ENCODE measurements at regions not wholly inside any gene's neighbourhood (a gene's known extent, or its start where the extent isn't known, plus 50 kb on each side); places are given as distances from the start of the nearest gene placed in this dataset.

DNA sequence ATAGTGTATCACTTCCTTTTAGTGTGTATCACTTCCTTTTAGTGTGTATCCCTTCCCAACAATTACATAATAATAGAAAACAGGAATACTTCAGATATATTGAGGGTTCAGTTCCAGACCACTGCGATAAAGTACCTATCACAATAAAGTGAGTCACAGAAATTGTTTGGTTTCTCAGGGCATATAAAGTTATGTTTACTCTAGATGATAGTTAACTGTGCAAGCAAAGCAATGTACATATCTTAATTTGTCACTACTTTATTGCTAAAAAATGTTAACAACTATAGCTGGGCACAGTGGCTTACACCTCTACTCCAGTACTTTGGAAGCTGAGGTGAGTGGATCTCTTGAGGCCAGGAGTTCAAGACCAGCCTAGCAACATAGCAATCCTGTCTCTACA, 938.4 kb downstream of the CCSER2 start:
- Histone ChIP-seq H3K36me3 (ENCODE audit: insufficient read depth, low read length) (no peaks in the 10 kb centered on the region), H3K9ac (ENCODE audit: low read depth, low read length) (no peak overlapping the region), H3K4me1 (ENCODE audit: insufficient read depth, low read length) (no peaks in the 10 kb centered on the region), H3K9me3 (ENCODE audit: control insufficient read depth, insufficient read depth, low read length) (peaks cover 3% of the 10 kb centered on the region; the same call in 1 of the 2 replicates)

DNA sequence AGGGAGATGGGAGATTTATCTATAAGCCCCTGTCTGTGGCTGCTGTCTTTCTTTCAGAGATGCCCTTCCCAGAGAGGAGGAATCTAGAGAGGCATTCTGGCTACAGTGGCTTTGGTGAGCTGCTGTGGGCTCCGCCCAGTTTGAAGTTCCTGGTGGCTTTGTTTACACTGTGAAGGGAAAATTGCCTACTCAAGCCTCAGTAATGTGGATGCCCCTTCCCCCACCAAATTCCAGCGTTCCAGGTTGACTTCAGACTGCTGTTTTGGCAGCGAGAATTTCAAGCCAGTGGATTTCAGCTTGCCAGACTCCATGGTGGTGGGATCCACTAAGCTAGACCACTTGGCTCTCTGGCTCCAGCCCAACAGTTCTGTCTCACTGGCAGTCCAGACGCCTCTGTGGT, 951.6 kb downstream of the CCSER2 start:
- no peaks in the 10 kb centered on the region for H3K9me3 ChIP-seq (ENCODE audit: control insufficient read depth, insufficient read depth, low read length)
- no peaks in the 10 kb centered on the region for H3K4me1 ChIP-seq (ENCODE audit: insufficient read depth, low read length)
- H3K9ac ChIP-seq (ENCODE audit: low read depth, low read length): no peak overlapping the region
- H3K36me3 ChIP-seq (ENCODE audit: insufficient read depth, low read length): no peaks in the 10 kb centered on the region

DNA sequence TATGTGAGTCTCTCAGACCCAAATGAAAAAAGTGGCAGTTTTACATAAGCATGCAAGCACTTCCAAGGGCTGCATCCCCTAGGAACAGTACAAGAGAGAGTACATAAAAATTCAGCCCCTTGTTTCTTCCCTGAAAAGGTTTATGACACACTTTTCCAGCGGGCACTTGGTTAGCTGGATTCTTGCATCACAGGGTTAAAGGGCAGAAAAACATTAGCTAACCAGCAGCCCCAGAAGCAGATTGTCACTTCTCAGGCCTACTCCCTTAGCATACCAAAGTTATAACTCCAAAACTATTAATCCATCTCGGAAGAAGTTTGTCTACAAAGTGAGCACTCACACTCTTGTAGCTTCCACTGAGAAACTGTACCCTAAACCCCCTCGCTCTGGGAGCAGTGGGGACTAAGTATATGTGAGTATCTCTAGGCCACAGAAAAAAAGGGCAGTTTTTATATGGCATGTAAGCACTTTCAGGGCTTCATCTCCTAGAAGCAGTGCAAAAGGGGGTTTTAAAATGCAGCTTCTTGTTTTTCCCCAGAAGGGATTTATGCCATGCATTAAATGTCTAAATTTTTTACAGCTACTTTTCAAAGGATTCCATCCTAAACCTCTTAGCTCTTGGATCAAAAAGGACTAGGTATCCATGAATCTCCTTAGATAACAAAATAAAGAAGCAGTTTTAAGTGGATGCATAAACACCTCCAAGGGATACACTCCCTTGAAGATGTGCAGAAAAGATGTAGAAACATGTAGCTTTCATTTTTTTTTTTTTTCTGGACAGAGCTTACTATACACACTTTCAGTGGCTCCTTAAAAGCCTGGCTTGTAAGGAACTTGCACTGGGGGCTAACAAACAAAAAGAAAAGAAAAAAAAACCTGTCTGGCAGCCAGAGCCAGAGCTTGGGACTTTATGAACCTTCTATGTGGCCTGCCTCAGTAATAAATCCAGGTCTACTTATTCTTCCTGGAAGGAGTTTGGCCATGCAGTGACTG, 956.7 kb downstream of the CCSER2 start:
- no peaks in the 10 kb centered on the region for H3K4me1 ChIP-seq (ENCODE audit: insufficient read depth, low read length)
- no peaks in the 10 kb centered on the region; the same call in 1 of the 2 replicates for H3K9me3 ChIP-seq (ENCODE audit: control insufficient read depth, insufficient read depth, low read length)
- H3K9ac ChIP-seq (ENCODE audit: low read depth, low read length): no peak overlapping the region
- H3K36me3 ChIP-seq (ENCODE audit: insufficient read depth, low read length): no peaks in the 10 kb centered on the region

DNA sequence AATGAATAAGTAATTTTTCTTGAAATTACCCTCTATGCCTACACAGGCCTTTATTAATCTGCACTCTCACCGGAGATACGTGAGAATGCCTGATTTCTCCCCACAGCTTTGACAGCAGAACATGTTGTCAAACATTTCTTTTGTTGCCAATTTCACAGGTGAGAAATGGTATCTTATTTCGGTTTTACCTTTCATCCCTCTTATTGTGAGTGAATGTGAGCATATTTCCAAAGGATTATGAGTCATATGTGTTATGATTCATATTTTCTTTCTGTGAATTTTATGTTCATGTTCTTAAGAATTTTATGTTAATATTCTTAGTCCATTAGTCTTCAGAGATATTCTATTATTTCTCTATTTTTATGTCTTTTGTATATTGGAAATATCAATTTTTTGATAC, 965.1 kb downstream of the CCSER2 start:
- H3K4me1 ChIP-seq (ENCODE audit: insufficient read depth, low read length): no peaks in the 10 kb centered on the region
- no peaks in the 10 kb centered on the region for H3K9me3 ChIP-seq (ENCODE audit: control insufficient read depth, insufficient read depth, low read length)
- no peaks in the 10 kb centered on the region for H3K36me3 ChIP-seq (ENCODE audit: insufficient read depth, low read length)
- no peak overlapping the region for H3K9ac ChIP-seq (ENCODE audit: low read depth, low read length)

- no peaks in the 10 kb centered on the region for H3K4me1 ChIP-seq (ENCODE audit: insufficient read depth, low read length)
- H3K9me3 ChIP-seq (ENCODE audit: control insufficient read depth, insufficient read depth, low read length): no peaks in the 10 kb centered on the region
- no peak overlapping the region for H3K9ac ChIP-seq (ENCODE audit: low read depth, low read length)
- no peaks in the 10 kb centered on the region for H3K36me3 ChIP-seq (ENCODE audit: insufficient read depth, low read length)
Measured at GRCh38 chr10:85311613-85312337, 983.4 kb downstream of the CCSER2 start.

- H3K4me1 ChIP-seq (ENCODE audit: insufficient read depth, low read length): no peaks in the 10 kb centered on the region
- no peaks in the 10 kb centered on the region for H3K9me3 ChIP-seq (ENCODE audit: control insufficient read depth, insufficient read depth, low read length)
- H3K9ac ChIP-seq (ENCODE audit: low read depth, low read length): no peak overlapping the region
- no peaks in the 10 kb centered on the region for H3K36me3 ChIP-seq (ENCODE audit: insufficient read depth, low read length)
Measured at GRCh38 chr10:85315657-85316056, 987.3 kb downstream of the CCSER2 start.

- Histone ChIP-seq H3K9ac (ENCODE audit: low read depth, low read length) (no peak overlapping the region), H3K4me1 (ENCODE audit: insufficient read depth, low read length) (no peaks in the 10 kb centered on the region), H3K36me3 (ENCODE audit: insufficient read depth, low read length) (no peaks in the 10 kb centered on the region)
Measured at GRCh38 chr10:85316276-85316675, 987.9 kb downstream of the CCSER2 start.

GRCh38 chr10:85317827-85318226, 989.4 kb downstream of the CCSER2 start:
- H3K36me3 ChIP-seq (ENCODE audit: insufficient read depth, low read length): no peaks in the 10 kb centered on the region
- no peak overlapping the region for H3K9ac ChIP-seq (ENCODE audit: low read depth, low read length)
- no peaks in the 10 kb centered on the region for H3K9me3 ChIP-seq (ENCODE audit: control insufficient read depth, insufficient read depth, low read length)
- no peaks in the 10 kb centered on the region for H3K4me1 ChIP-seq (ENCODE audit: insufficient read depth, low read length)

More at GRCh38 chr10:85316276-85316675, 987.9 kb downstream of the CCSER2 start:
- H3K9me3 ChIP-seq (ENCODE audit: control insufficient read depth, insufficient read depth, low read length): no peaks in the 10 kb centered on the region

DNA sequence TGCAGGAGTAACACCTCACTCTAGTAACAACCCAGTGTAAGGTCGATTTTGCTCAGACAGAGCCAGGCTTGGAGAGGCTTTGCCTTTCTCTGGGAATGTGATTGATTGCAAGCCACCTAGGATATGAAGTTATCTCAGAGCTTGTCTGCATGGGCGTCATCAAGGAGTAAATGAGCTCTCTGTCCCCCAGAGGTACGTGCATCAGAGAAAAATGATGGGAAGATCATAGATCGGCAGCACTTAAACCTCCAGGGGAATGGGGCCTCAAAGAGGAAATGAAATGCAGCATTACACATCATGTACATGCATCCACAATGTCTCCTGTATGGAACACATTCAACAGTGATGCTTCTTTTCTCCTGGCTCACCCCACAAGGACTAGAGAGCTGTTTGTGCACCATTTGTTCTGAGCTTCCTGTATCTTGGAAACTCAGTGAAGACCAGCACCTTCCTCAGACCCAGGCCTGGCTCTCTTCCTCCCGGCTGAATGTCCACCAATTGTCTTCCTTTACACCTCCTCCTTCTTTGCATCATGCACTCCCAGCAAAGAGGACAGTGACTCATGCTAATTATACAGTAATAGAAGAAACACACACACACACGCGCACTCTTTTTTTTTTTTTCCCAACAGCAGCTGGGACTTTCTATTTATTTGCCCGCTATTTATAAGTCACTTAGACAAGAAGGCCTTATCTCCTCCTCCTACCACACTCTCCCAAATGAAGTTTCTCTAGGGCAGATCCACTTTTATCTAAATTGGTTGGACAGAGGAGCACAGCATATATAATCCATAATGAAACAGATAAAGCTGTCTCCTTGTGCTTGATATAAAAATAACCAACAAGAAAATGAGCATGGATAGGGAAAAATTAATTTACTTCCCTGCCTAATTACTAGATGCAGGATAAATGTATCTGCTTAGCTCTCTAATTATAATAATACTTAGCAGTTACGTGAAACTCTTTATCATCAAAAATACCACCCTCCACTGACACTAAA, 990.7 kb downstream of the CCSER2 start:
- H3K9ac ChIP-seq (ENCODE audit: low read depth, low read length): no peak overlapping the region
- no peaks in the 10 kb centered on the region for H3K36me3 ChIP-seq (ENCODE audit: insufficient read depth, low read length)
- no peaks in the 10 kb centered on the region for H3K4me1 ChIP-seq (ENCODE audit: insufficient read depth, low read length)
- H3K9me3 ChIP-seq (ENCODE audit: control insufficient read depth, insufficient read depth, low read length): no peaks in the 10 kb centered on the region

GRCh38 chr10:85319826-85320225, 991.4 kb downstream of the CCSER2 start:
- no peaks in the 10 kb centered on the region for H3K4me1 ChIP-seq (ENCODE audit: insufficient read depth, low read length)
- no peaks in the 10 kb centered on the region for H3K9me3 ChIP-seq (ENCODE audit: control insufficient read depth, insufficient read depth, low read length)
- no peak overlapping the region for H3K9ac ChIP-seq (ENCODE audit: low read depth, low read length)
- no peaks in the 10 kb centered on the region for H3K36me3 ChIP-seq (ENCODE audit: insufficient read depth, low read length)

DNA sequence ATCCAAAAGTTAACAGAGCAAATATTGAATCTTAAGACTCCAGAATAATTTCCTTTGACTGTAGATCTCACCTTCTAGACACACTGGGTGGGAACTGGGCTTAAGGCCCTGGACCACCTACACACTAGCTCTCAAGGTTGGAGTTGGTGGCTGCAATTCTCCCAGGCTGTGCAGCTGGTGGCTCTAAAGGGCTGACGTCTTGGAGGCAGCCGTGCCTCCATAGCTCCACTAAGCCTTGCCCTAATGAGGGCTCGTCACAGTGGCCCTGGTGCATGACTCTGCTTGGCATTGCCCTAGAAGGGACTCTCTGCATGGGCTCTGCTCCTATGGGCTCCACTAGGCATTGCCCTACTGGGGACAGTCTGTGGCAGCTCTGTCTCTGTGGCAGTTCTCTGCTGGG, 1005.2 kb downstream of the CCSER2 start:
- H3K9me3 ChIP-seq (ENCODE audit: control insufficient read depth, insufficient read depth, low read length): no peaks in the 10 kb centered on the region
- H3K4me1 ChIP-seq (ENCODE audit: insufficient read depth, low read length): no peaks in the 10 kb centered on the region
- no peak overlapping the region for H3K9ac ChIP-seq (ENCODE audit: low read depth, low read length)
- H3K36me3 ChIP-seq (ENCODE audit: insufficient read depth, low read length): no peaks in the 10 kb centered on the region

- H3K36me3 ChIP-seq (ENCODE audit: insufficient read depth, low read length): no peaks in the 10 kb centered on the region
- H3K9ac ChIP-seq (ENCODE audit: low read depth, low read length): no peak overlapping the region
- H3K4me1 ChIP-seq (ENCODE audit: insufficient read depth, low read length): no peaks in the 10 kb centered on the region
- H3K9me3 ChIP-seq (ENCODE audit: control insufficient read depth, insufficient read depth, low read length): no peaks in the 10 kb centered on the region
Measured at GRCh38 chr10:85362401-85362800, 1004.2 kb downstream of the GRID1 start.

GRCh38 chr10:85377029-85377806, 989.4 kb downstream of the GRID1 start:
- H3K36me3 ChIP-seq (ENCODE audit: insufficient read depth, low read length): no peaks in the 10 kb centered on the region
- no peak overlapping the region for H3K9ac ChIP-seq (ENCODE audit: low read depth, low read length)
- no peaks in the 10 kb centered on the region for H3K9me3 ChIP-seq (ENCODE audit: control insufficient read depth, insufficient read depth, low read length)
- no peaks in the 10 kb centered on the region for H3K4me1 ChIP-seq (ENCODE audit: insufficient read depth, low read length)

Measured in ES-I3 (cell line).